Inflammatory macrophage treated with lipopolysaccharide for 1 hour (primary cell): ENCODE measurements at regions not wholly inside any gene's neighbourhood (a gene's known extent, or its start where the extent isn't known, plus 50 kb on each side); places are given as distances from the start of the nearest gene placed in this dataset.

Experiments used
- DNase-seq, 2 donors: peaks; one replicate each; pipeline ENCODE4 v3.0.0-alpha.2; 2020 to 2022

DNA sequence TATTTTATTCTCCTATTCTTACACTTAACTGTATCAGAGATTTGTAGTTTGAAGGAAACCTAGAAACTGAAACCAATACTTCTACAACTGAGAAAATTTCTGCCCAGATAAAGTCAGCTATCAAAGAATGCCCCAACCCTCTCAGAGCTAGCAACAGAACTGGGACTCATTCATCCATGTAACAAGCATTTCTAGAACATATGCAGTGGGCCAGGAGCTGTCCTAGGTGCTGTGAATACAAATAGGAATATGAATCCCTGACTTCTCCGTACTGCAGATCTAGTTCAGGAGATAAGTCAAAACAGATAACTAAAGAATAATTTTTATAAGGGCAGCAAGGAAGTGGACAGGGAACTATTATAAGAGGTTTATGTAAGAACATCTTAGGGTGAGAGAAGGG, 654.1 kb upstream of the NOX3 start:
- DNase-seq, result no peak

DNA sequence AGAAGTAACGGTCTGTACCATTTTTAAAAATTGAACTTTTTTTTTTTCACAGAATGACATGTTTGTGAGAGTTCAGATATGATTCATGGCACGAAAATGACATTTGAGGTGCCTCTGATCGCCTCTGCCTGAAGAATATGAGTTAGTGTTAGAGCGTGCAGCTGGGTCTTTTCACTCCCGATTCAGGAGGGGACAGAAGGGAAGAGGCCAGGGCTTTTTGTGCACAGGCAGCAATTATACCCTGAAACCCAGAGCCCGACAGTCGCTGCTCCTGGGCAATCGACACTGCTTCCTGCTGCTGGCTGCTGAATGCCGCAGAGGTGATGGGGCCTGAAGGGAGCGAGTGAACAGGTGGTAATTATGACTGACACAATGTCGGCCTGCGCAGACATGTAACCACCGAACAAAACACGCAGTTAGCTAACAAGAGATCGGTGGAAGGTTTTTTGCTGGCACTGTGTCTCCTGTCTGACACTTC, 652.0 kb upstream of the NOX3 start:
- DNase-seq, result no peak

DNA sequence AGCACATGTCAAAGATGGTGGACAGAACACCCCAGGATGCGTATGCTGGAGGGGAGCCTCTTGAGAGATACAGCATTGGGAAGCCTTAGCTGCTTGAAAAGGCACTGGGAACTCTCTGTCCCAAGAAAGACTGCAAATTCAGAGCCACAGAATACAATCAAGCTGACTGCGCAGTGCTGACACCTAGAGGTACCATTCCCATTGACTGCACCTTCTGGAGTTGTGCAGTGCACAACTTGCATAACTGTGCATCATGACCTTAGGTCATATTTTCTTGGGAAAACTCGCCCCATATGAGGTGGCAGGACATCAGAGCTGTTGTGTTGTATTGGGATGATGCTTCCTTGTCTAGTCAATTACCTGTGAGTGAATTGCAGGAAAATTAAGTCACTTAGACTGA, 646.5 kb upstream of the NOX3 start:
- DNase-seq, result no peak

DNA sequence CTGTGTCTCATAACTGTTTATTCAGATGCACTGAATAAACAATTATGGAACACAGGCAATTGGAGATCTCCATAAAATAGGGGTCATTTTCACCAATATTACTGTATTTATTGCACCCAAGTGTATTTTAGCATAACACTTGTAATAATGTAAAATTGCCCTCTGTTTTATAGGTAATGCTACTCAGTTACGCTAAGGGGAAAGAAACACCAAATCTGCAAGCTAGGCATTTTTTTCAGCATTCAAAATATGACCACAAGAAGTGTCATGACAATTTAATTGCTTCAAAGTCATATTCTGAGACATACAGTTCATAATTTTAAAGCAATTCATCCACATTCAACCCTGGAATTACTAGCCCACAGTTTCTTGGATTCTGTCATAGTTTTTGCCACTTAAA, 643.2 kb upstream of the NOX3 start:
- no peak for DNase-seq

DNA sequence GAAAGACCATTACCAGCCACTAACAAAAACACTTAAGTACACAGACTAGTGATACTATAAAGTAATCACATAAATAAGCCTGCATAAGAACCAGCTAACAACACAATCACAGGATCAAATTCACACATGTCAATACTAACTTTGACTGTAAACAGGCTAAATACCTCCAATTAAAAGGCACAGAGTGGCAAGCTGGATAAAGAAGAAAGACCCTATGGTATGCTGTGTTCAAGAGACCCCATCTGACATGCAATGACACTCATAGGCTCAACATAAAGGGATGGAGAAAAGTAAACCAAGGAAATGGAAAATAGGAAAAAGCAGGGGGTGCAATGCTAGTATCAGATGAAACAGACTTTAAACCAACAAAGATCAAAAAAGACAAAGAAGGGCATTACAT, 631.8 kb upstream of the NOX3 start:
- DNase-seq, result no peak

DNA sequence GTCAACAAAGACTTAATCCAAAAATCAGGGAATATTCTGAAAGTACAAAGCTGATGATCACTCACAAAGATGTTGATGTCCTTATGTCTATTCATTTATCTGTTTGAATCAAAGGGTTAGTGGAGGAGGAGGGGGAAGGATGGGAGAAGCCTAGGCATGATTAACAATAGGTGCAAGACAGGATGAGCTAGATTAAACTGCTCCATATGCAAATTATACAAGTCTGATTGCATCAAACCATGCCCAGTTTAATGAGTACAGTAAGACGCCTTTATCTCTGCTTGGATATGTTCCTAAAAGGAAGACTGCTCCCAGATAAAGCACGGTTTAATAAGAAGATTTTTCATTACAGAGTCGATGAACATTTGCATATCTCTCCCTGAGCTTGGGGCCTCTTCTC, 626.4 kb upstream of the NOX3 start:
- DNase-seq, result no peak

DNA sequence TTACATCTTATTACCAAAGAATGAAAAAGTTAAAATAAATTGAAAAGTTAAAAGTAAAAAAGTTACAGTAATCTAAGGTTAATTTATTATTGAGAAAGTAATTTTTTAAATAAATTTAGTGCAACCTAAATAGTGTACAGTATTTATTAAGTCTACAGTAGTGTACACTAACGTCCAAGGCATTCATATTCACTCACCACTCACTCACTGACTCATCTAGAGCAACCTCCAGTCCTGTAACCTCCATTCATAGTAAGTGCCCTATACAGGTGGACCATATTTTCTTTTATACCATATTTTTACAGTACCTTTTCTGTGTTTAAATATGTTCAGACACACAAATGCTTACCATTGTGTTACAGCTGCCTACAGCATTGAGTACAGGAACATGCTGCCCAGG, 624.7 kb upstream of the NOX3 start:
- DNase-seq, result no peak

DNA sequence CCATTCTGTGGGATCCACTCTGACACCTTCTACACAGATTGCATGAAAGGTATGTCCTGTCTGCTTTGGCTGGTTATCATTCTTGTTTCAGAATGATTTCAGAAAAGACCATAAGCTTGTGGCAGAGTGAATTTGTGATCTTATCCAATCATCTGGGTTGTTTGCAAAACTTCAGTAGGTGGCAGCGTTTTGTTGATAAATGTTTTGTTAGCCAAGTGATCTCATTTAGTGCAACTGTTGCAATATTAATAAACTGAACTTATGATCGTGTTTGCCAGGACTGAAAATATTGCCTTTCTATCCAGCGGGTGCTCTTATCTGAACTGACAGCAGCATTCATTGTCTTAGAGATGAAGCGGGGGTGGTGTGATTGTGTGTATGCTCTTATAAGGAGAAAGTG, 613.2 kb upstream of the NOX3 start:
- no peak for DNase-seq

DNA sequence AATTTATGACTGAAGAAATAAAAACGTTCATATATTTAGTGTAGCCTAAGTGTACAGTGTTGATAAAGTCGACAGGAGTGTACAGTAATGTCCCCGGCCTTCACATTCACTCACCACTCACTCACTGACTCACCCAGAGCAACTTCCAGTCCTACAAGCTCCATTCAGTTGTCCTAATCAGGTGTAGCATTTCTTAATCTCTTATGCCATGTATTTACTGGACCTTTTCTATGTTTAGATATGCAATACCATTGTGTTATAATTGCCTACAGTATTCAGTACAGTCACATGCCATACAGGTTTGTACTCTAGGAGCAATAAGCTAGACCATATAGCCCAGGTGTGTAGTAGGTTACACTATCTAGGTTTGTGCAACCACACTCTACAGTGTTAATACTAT, 610.2 kb upstream of the NOX3 start:
- no peak for DNase-seq

DNA sequence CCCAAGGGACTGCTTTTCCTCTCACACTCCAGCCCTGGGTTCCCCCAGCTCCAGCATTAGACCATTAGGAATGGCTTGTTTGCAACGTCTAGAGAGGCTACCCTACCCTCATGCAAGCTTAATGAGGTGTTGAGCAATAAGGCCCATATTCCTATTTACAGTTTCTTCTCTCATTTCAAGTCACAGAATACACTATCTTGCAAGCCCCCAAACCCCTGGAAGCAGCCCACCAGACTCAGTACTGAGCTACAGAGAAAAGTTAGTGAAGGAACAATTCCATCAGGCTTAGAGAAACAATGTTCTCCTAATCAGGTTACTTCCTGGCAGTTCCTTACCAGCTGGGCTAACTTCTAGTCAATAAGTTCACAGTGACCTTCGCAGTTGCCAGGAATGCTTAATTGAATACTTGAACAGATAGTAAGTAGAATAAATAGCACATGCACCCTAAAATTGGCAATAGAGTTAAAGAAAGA, 606.5 kb upstream of the NOX3 start:
- DNase-seq, result no peak

DNA sequence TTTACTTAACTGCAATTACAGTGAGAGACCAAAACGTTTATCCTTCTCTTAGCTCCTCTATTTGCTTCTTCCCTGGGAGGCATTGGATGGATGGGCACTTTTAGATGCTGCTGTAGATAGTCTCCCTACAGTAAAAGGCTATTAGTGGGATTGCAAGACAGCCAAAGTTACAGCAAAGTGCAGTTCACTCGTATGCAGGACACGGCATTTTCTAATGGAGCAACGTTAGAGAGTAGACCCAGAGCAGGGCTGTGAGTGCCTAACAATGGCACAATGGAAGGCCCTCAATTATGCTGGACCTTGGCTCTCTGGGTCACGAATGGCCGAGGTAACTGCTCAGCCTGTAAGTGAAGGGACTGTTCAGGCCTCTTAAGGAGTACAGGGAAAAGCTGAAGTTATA, 605.8 kb upstream of the NOX3 start:
- no peak for DNase-seq

DNA sequence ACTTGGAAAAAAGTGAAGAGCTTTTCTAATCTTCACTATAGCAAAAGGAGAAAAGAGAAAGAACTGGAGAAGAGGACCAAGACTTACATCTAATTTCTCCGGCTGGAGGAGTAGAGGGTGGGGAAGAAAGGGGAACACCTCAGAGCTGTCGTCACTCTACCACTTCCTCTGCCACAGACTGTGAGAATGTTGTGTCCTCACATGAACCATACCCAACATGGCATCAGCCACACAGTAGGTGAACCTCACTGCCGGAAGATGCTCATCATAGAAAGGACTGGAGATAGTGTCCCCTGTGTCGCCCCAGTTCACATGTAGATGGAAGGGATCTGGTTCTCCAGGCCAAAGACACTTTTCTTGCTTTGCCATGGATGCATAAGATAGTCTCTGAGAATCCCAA, 604.4 kb upstream of the NOX3 start:
- peak; percentile 5 to 35 for DNase-seq

DNA sequence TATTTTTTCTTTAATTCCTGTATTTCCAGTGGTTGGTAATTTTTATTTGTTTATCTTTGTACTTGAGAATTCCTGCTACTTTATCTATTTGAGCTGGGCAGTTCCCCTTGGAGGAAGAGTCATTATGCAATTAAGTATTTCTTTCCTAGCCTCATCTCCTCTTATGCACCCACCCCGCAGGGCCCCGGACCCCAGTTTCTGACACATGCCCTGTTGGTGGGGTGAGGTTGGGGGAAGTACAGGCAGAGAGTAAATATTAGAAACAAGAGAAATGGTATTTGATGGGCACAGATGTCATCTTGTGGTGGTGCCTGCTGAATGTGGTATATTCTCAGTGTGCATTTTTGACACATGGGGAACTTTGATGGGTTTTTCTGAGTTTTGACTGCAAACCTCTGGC, 602.7 kb upstream of the NOX3 start:
- no peak for DNase-seq

DNA sequence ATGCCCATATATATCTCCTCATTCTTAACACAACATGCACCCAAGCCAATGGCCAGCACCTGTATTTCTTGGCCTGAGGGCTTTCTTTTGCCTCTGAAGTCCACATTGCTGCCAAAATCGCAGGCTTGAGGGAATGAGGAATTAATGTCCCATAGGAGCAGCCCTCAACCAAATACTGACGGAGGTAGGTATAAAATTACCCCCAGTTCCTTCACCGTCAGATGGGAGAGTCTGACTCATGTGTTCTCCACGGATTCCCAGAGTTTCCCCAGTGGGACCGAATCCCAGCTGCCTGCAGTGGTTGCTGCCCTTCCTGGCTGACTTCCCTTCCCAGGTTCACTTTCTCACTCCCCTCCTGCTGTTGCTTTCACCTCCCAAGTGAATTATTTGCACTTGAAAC, 602.2 kb upstream of the NOX3 start:
- no peak for DNase-seq

DNA sequence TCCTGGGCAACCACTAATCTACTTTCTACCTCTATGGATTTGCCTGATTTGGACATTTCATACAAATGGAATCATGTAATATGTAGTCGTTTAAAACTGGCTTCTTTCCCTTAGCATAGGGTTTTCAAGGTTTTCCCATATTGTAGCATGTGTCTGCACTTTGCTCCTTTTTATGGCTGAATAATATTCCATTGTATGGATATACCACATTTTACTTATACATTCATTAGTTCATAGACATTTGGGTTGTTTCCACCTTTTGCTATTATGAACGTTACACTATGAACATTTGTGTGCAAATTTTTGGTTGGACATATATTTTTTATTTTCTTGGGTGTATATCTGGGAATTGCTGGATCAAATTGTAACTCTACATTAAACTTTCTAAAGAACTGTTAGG, 600.4 kb upstream of the NOX3 start:
- DNase-seq, result no peak

DNA sequence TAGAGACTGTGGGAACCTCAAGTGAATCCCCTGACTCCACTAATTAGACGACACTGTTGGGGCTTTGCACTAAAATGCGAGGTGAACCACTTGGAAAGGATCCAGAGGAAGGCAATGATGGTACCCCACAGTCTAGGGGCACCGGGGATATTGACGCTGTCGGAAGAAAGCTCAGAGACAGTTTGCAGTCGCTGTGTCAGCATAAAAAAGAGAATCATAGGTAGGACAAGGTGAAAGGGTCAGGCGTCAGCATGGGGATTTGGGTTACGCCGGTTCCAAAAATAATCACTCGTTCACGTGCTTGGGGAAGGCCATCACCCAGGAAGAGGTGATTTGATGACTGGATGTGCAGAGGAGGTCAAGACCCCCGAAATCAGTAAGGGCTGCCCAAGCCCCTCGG, 598.0 kb upstream of the NOX3 start:
- no peak for DNase-seq

DNA sequence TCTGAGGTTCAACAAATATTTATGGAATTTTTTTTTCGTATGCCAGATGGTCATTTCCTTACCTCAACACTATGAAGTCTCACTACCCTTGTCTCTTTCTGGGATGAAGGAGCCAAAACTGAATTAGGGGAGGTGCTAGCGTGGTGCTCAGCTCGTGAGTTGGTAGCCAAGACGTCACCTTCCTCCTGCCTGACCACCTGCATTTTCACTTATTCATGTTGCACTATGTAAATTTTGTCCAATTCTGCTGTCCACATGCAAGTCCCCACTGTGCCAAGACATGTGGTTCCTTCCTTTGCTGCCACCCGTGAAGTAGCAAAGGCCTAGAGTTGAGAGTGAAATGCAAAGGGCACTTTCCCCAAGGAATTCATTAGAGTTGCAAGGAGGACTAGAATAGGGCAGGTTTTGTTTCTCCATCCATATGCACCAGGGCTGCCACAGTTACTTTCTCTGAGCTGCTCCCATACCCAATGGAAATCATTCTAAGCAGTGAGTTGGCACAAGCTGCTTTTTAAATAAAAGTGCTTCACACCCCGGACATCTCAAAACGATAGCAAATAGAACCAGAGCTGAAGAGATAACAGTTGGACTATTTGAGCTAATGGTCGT, 591.3 kb upstream of the NOX3 start:
- DNase-seq, result no peak

DNA sequence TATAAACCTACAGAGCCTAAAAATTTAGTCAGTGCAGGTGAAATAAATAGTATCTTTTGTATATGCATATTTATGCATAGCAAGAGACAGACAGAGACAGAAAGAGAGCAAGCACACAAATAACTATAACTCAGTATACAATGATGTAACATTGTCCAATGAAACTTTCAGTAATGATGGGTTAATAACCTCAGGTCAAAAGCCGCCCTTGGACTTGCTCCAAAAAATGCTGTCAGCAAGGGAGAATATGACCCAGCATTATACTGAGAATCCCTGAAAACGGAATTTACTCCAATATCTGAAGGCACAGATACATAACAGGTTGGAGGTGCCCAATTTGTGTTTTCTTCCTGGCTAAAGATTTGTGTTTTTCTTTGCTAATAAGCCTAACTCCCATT, 590.6 kb upstream of the NOX3 start:
- DNase-seq, result no peak

DNA sequence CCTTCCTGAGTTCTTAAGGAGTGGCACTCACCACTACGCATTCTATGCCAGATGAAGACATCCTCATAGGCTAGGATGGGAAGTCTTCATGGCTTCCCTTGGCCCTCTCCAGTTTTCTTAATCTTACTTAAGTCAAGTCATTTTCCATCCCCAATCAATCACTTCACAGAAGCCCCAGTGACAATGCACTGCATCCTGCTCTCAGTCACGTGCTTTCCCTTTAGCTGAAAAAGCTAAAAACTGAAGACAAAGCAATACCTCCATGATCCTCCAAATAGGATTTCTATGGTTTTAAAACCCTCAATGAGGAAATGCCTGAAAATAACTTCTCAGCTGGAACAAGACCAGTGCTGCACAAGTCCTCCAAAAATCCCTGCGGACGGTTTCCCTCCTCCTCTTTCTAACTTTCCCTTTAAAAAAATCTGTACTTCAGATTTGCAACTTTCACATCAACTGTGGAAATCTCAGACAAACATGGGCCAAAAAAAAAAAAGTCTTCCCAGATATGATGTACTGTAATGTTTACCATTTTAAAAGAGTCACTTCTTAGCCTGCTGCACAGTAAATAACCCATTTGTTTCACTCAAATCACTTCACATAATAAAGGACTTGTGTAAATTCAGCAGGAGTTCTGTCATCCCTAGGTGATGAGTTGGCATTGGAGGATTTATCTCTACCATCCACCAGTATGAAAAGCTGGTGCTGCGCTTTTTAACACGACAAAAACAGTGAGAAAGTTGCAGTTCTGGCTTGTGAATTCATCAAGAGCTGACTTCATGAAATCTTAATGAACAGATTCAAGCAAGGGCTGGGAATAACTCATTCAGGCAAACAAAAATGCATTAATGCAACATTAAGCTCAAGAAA, 590.0 kb upstream of the NOX3 start:
- DNase-seq, result no peak

DNA sequence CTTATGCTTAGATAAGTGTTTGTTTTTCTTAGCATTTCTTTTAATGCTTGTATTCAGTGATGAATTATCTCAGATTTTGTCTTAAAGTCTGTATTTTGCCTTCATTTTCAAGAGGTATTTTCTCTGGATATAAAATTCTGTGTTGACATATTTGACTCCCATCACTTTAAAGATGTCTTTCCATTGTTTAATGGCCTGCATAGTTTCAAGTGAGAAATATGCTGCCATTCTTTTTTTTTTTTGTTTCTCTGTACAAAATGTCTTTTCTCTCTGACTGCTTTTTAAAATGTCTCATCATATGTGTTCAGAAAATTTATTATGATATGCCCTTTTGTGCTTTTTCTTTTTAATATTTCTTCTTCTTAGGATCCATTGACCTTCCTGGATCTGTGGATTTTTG, 578.0 kb upstream of the NOX3 start:
- no peak for DNase-seq

DNA sequence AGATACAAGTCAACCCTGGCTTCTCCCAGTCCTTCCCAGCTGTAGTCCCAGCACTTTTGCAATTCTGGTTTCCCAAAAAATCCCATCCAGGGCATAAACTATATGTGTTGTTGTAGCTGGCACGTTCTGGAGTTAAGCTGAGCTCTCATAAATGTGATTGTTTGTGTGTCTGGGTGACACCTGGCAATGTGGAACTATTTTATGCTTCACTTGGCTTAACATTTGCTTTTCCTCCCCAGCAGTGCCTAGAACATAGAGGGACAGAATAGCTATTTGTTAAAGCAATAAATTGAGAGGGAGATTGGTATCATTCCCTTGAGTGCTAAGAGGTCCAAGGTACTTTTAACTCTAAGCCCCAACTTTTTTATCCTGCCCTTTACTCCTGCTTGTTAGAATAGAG, 575.9 kb upstream of the NOX3 start:
- no peak for DNase-seq

DNA sequence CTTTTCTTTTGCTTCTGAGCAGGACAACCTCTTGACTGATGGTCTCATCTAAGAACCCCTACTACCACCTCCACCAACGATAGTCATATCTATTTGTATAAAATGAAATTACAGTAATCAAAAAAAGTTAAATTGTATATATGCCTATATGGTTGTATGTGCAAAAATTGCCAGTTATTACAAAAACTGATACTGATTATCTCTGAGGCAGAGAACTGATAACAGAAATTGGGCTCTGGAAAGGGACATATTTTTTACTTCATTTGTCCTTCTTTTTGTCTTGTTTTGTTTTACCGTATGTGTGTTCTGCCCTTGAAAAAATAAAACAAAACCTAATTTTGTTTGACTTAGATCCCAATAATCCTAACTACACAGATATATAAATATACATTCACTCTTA, 574.4 kb upstream of the NOX3 start:
- no peak for DNase-seq

DNA sequence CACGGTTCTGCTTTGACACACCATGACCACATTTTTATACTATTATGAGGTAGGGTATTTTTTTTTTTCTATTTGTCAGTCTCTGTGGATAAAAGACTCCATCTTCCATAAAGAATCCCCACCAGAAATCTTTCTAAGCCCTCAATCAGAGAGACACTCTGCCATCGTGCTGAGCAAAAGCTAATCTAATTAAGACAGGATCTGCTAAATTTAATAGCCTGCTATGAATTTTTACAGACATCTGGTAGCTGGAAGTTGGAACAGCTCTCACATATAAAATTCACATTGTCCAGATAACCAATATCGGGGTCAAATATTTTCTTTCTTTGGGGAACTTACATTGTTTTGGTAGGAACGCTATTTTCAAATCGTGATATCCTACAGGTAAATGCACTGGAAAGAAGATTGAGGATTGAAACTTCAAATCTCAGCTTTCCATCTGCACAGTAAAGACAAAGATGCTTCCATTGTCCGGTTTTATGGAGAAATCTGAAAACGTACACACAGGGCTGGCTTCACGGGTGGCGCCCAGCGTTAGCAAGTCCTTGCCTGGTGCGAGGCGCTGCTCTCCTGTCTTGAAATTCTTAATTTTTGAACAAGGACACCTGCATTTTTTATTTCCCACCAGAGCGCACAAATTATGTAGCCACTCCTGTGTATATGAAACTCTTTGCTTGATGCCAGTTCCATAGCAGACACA, 573.8 kb upstream of the NOX3 start:
- no peak for DNase-seq
